HL-60 (cell line): ENCODE measurements at regions not wholly inside any gene's neighbourhood (a gene's known extent, or its start where the extent isn't known, plus 50 kb on each side); places are given as distances from the start of the nearest gene placed in this dataset.

Source experiments
- GABPA ChIP-seq: IDR thresholded peaks from 2 replicates; pipeline ENCODE4 v1.6.1; 2012; ENCODE audit warnings: low read depth
- POLR2AphosphoS5 ChIP-seq: IDR thresholded peaks from 2 replicates; pipeline ENCODE4 v1.6.1; 2012; ENCODE audit warnings: low read depth
- TF ChIP-seq, protein P1 (sequence below): IDR thresholded peaks from 2 replicates; pipeline ENCODE4 v1.6.1; 2012; ENCODE audit warnings: low read depth; ENCODE audit not compliant: insufficient replicate concordance
- TF ChIP-seq, protein P2 (sequence below): IDR thresholded peaks from one replicate; pipeline ENCODE4 v1.5.1; 2011; ENCODE audit warnings: low read length, control low read depth, inconsistent platforms; ENCODE audit not compliant: insufficient read depth

DNA sequence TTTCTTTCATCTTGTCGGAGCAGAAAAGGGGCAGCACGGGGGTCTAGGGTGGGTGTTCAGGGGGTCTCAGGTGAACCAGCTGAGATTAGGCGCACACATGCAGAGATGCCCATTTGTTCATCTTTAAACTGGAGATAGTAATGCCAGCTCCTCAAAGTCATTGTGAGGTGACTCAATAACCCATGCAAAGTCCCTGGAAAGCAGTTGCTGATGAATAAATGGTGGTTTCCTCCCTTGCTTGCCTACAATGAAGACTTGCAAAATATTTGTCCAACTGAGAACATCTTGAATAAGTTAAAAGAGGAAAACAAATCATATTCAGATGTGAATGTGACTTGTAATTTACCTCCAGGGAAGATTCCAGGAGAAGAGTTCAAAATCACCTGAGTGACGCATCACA, 206.9 kb downstream of the LY86 start:
- TF ChIP-seq, protein P1, sequence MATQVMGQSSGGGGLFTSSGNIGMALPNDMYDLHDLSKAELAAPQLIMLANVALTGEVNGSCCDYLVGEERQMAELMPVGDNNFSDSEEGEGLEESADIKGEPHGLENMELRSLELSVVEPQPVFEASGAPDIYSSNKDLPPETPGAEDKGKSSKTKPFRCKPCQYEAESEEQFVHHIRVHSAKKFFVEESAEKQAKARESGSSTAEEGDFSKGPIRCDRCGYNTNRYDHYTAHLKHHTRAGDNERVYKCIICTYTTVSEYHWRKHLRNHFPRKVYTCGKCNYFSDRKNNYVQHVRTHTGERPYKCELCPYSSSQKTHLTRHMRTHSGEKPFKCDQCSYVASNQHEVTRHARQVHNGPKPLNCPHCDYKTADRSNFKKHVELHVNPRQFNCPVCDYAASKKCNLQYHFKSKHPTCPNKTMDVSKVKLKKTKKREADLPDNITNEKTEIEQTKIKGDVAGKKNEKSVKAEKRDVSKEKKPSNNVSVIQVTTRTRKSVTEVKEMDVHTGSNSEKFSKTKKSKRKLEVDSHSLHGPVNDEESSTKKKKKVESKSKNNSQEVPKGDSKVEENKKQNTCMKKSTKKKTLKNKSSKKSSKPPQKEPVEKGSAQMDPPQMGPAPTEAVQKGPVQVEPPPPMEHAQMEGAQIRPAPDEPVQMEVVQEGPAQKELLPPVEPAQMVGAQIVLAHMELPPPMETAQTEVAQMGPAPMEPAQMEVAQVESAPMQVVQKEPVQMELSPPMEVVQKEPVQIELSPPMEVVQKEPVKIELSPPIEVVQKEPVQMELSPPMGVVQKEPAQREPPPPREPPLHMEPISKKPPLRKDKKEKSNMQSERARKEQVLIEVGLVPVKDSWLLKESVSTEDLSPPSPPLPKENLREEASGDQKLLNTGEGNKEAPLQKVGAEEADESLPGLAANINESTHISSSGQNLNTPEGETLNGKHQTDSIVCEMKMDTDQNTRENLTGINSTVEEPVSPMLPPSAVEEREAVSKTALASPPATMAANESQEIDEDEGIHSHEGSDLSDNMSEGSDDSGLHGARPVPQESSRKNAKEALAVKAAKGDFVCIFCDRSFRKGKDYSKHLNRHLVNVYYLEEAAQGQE: no peak
- TF ChIP-seq, protein P2, sequence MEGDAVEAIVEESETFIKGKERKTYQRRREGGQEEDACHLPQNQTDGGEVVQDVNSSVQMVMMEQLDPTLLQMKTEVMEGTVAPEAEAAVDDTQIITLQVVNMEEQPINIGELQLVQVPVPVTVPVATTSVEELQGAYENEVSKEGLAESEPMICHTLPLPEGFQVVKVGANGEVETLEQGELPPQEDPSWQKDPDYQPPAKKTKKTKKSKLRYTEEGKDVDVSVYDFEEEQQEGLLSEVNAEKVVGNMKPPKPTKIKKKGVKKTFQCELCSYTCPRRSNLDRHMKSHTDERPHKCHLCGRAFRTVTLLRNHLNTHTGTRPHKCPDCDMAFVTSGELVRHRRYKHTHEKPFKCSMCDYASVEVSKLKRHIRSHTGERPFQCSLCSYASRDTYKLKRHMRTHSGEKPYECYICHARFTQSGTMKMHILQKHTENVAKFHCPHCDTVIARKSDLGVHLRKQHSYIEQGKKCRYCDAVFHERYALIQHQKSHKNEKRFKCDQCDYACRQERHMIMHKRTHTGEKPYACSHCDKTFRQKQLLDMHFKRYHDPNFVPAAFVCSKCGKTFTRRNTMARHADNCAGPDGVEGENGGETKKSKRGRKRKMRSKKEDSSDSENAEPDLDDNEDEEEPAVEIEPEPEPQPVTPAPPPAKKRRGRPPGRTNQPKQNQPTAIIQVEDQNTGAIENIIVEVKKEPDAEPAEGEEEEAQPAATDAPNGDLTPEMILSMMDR: no peak
- TF ChIP-seq GABPA (no peak), POLR2AphosphoS5 (no peak)
